ENCODE measurements at regions not wholly inside any gene's neighbourhood (a gene's known extent, or its start where the extent isn't known, plus 50 kb on each side); places are given as distances from the start of the nearest gene placed in this dataset.

DNA sequence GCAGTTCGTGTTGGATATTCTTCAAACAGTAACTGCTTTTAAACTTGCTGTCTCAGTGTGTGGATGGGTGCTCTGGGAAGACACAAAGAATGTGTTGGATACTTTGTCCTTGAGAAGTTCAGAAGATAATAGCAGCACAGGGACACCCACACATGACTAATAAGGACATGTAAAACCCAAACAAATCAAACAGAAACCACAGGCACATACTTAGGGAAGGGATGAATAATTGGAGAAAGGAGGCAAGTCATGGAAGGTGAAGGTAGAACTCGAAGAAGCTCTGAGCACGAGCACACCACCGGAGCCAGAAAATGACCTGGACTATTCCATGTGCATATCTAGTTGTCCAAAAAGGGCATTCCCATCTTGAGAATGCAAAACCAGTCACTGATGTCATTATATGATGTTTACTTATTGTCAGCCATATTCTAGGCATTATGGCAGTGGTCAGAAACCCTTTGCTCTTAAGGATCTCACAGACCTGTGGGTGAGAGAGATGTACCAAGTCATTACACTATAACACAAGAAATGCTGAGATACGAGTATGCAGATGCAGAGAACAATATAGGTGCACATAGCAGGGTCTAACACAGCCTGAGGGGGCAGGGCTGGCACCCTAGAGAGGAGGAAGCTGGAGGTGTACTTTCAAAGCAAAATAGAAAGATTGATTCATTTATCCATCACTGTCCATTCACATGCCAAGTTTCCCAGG is 152.9 kb downstream of the PIK3R1 start:
- TF ChIP-seq, protein P1, sequence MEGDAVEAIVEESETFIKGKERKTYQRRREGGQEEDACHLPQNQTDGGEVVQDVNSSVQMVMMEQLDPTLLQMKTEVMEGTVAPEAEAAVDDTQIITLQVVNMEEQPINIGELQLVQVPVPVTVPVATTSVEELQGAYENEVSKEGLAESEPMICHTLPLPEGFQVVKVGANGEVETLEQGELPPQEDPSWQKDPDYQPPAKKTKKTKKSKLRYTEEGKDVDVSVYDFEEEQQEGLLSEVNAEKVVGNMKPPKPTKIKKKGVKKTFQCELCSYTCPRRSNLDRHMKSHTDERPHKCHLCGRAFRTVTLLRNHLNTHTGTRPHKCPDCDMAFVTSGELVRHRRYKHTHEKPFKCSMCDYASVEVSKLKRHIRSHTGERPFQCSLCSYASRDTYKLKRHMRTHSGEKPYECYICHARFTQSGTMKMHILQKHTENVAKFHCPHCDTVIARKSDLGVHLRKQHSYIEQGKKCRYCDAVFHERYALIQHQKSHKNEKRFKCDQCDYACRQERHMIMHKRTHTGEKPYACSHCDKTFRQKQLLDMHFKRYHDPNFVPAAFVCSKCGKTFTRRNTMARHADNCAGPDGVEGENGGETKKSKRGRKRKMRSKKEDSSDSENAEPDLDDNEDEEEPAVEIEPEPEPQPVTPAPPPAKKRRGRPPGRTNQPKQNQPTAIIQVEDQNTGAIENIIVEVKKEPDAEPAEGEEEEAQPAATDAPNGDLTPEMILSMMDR (IDR thresholded peaks at IDR 0.05; ENCODE audit: unreplicated experiment), result no peak
- Mint-ChIP-seq H3K27ac (ENCODE audit: unreplicated experiment) (no peak overlapping the region), H3K9me3 (ENCODE audit: unreplicated experiment) (no peaks in the 10 kb centered on the region), H3K4me3 (ENCODE audit: unreplicated experiment) (no peak overlapping the region), H3K36me3 (ENCODE audit: low read depth, unreplicated experiment) (no peaks in the 10 kb centered on the region), H3K4me1 (ENCODE audit: unreplicated experiment) (no peaks in the 10 kb centered on the region), H3K27me3 (ENCODE audit: unreplicated experiment) (peaks cover 1% of the 10 kb centered on the region)
- DNase-seq (ENCODE audit: low spot score), result no peak

DNA sequence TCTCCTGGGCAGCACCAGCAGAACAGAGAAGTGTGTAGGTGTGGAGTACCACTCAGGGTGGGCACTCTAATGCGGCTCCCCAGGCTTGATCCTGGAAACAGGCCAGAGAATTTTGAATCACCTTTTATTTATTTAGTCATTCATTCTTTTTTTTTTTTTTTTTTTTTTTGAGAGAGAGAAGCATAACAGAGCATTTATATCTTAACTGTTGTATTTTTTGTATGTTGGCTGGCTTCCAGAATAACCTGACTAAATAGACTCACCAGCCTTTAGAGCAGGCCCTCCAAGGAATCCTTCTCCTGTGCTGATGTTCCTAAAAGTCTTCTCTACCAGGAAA is 153.4 kb downstream of the PIK3R1 start:
- TF ChIP-seq, protein P1 (IDR thresholded peaks at IDR 0.05; ENCODE audit: unreplicated experiment), result no peak
- no peak for DNase-seq (ENCODE audit: low spot score)
- H3K36me3 Mint-ChIP-seq (ENCODE audit: low read depth, unreplicated experiment), result no peaks in the 10 kb centered on the region
- H3K4me3 Mint-ChIP-seq (ENCODE audit: unreplicated experiment), result no peak overlapping the region
- peaks cover 1% of the 10 kb centered on the region for H3K27me3 Mint-ChIP-seq (ENCODE audit: unreplicated experiment)
- no peaks in the 10 kb centered on the region for H3K9me3 Mint-ChIP-seq (ENCODE audit: unreplicated experiment)
- H3K4me1 Mint-ChIP-seq (ENCODE audit: unreplicated experiment), result no peaks in the 10 kb centered on the region
- no peak overlapping the region for H3K27ac Mint-ChIP-seq (ENCODE audit: unreplicated experiment)

DNA sequence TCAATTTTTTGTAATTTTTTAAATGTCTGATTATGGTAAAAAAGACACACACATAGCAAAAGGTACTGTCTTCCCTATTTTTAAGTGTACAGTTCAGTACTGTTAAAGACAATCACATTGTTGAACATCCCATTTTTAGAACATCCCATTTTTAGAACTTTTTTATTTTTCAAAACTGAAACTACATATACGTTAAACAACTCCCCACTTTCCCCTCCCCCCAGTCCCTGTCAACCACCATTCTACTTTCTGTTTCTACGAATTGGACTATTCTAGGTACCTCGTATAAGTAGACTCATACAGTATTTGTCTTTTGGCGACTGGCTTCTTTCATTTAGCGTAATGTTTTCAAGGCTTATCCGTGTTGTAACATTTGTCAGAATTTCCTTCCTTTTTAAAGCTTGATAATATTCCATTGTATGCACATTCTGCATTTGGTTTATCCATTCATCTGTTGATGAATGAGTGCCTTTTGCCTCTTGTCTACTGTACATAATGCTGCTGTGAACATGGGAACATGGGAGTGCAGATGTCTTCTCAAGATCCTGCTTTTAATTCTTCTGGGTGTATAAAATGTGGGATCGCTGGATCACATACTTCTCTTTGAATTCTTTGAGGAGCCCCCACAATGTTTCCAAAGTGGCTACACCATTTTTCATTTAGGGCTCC is 154.0 kb downstream of the PIK3R1 start:
- Mint-ChIP-seq H3K4me1 (ENCODE audit: unreplicated experiment) (no peaks in the 10 kb centered on the region), H3K9me3 (ENCODE audit: unreplicated experiment) (no peaks in the 10 kb centered on the region), H3K27ac (ENCODE audit: unreplicated experiment) (no peak overlapping the region), H3K36me3 (ENCODE audit: low read depth, unreplicated experiment) (no peaks in the 10 kb centered on the region), H3K27me3 (ENCODE audit: unreplicated experiment) (peaks cover 1% of the 10 kb centered on the region), H3K4me3 (ENCODE audit: unreplicated experiment) (no peak overlapping the region)
- no peak for DNase-seq (ENCODE audit: low spot score)
- TF ChIP-seq, protein P1 (IDR thresholded peaks at IDR 0.05; ENCODE audit: unreplicated experiment), result no peak

DNA sequence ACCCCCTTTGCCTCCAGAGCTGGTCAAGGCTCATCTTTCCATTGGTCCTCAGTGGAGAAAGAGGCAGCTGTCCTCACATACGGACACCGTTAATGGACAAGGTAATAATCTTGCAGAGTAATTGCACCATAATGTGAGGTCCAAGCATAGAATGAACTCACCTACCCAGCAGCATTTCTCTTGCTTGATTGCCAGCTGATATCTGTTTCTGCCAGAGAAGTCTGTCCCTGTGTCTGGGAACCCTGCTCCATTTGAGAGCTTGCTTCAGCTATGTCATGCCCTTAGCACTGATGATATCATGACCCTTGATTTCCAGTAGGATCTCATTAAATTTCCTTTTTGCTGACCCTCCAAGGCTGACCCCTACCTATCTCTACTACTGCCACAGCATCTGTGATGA is 154.6 kb downstream of the PIK3R1 start:
- peaks cover 1% of the 10 kb centered on the region for H3K27me3 Mint-ChIP-seq (ENCODE audit: unreplicated experiment)
- H3K36me3 Mint-ChIP-seq (ENCODE audit: low read depth, unreplicated experiment), result no peaks in the 10 kb centered on the region
- no peak overlapping the region for H3K4me3 Mint-ChIP-seq (ENCODE audit: unreplicated experiment)
- H3K27ac Mint-ChIP-seq (ENCODE audit: unreplicated experiment), result no peak overlapping the region
- no peaks in the 10 kb centered on the region for H3K4me1 Mint-ChIP-seq (ENCODE audit: unreplicated experiment)
- DNase-seq (ENCODE audit: low spot score), result no peak
- H3K9me3 Mint-ChIP-seq (ENCODE audit: unreplicated experiment), result no peaks in the 10 kb centered on the region
- TF ChIP-seq, protein P1 (IDR thresholded peaks at IDR 0.05; ENCODE audit: unreplicated experiment), result no peak

DNA sequence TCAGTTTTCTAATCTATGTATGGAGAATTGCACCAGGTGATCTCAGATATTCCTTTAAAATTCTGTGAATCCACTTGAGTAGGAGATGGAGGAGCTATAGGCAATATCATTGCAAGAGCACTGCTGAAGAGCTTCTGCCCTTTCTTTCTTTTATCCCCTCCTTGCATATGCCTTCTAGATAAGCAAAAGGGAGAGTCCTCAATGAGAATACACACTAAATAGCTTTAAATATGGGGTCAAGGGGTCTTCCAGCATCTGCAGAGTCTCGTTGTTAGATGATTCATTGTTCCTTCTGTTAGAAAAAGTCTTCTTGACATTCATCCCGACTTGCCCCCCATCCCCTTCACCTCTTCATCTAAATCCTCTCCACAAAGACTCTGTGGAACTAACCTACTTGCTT is 156.1 kb downstream of the PIK3R1 start:
- Mint-ChIP-seq H3K9me3 (ENCODE audit: unreplicated experiment) (no peaks in the 10 kb centered on the region), H3K27me3 (ENCODE audit: unreplicated experiment) (peaks cover 1% of the 10 kb centered on the region), H3K4me3 (ENCODE audit: unreplicated experiment) (no peak overlapping the region), H3K27ac (ENCODE audit: unreplicated experiment) (no peak overlapping the region), H3K4me1 (ENCODE audit: unreplicated experiment) (no peaks in the 10 kb centered on the region), H3K36me3 (ENCODE audit: low read depth, unreplicated experiment) (no peaks in the 10 kb centered on the region)
- TF ChIP-seq, protein P1 (IDR thresholded peaks at IDR 0.05; ENCODE audit: unreplicated experiment), result no peak
- DNase-seq (ENCODE audit: low spot score), result no peak
